Panc1 (cell line): ENCODE measurements at regions not wholly inside any gene's neighbourhood (a gene's known extent, or its start where the extent isn't known, plus 50 kb on each side); places are given as distances from the start of the nearest gene placed in this dataset.

Source experiments
- ATAC-seq: fragments of 200-7000 bp; cut with Tn5 transposase; 2 replicates; pipeline ENCODE4 v1.9.1; 2020; ENCODE audit warnings: mild to moderate bottlenecking, moderate library complexity
- BruUV-seq: library from RNA; stranded (reverse); fragments of 400-500 nt; replicated peaks from 2 replicates; lab custom pipeline; 2021; lab: Mats Ljungman, UMichigan
- CTCF ChIA-PET: fragments of 300-600 bp; sonication (Branson Sonifier 250); formaldehyde crosslinking; loops from one replicate; lab custom pipeline; 2022; ENCODE audit warnings: antibody characterized with exemption; lab: Charles Lee
- POLR2A ChIA-PET: fragments of 300-600 bp; sonication (Branson Sonifier 250); formaldehyde crosslinking; loops from one replicate; lab custom pipeline; 2022; ENCODE audit warnings: antibody characterized with exemption; lab: Charles Lee
- DNase-seq: peaks from one replicate; pipeline ENCODE4 v3.0.0-alpha.2; 2010; ENCODE audit warnings: low read depth, low spot score
- H3K27ac ChIP-seq: 2 replicates; pipeline ENCODE4 v1.5.1; 2011; ENCODE audit warnings: mild to moderate bottlenecking, low read length, inconsistent platforms
- H3K27me3 ChIP-seq: fragments of 200-500 bp; sonication (Bioruptor generic); 2 replicates; pipeline ENCODE4 v1.6.0; 2014; ENCODE audit warnings: low read length, inconsistent platforms; ENCODE audit not compliant: control insufficient read depth, insufficient read depth
- H3K36me3 ChIP-seq: fragments of 200-500 bp; sonication (Bioruptor generic); 2 replicates; pipeline ENCODE4 v1.5.1; 2014; ENCODE audit warnings: inconsistent platforms, mild to moderate bottlenecking, low read length, moderate library complexity; ENCODE audit not compliant: control insufficient read depth, insufficient read depth
- H3K4me1 ChIP-seq: 2 replicates; pipeline ENCODE4 v1.5.1; 2011; ENCODE audit warnings: inconsistent platforms, mild to moderate bottlenecking, low read length, moderate library complexity; ENCODE audit not compliant: control insufficient read depth, insufficient read depth
- H3K4me3 ChIP-seq, 2 experiments: 2 replicates each; pipeline ENCODE4 v1.5.1; 2011 to 2012; ENCODE audit warnings: low read depth in 2 of 2, low read length in 2 of 2, mild to moderate bottlenecking in 2 of 2, inconsistent platforms in 1 of 2, moderate library complexity in 1 of 2
- H3K9me3 ChIP-seq: fragments of 200-500 bp; sonication (Bioruptor generic); 2 replicates; pipeline ENCODE4 v1.5.1; 2014; ENCODE audit warnings: low read depth, mild to moderate bottlenecking, inconsistent platforms, low read length, moderate library complexity; ENCODE audit not compliant: control insufficient read depth, insufficient read depth
- CTCF ChIP-seq: fragments of 450-650 bp; IDR thresholded peaks from 2 replicates; pipeline ENCODE4 v1.5.1; 2017; ENCODE audit warnings: mild to moderate bottlenecking
- POLR2AphosphoS5 ChIP-seq: IDR thresholded peaks from 2 replicates; pipeline ENCODE4 v1.6.1; 2012; ENCODE audit warnings: mild to moderate bottlenecking, low read depth, low read length, moderate library complexity
- SIN3A ChIP-seq: IDR thresholded peaks from 2 replicates; pipeline ENCODE4 v1.6.1; 2012; ENCODE audit warnings: low read depth, mild to moderate bottlenecking, low read length, moderate library complexity, borderline replicate concordance; ENCODE audit not compliant: insufficient read depth
- TCF7L2 ChIP-seq: IDR thresholded peaks from 2 replicates; pipeline ENCODE4 v1.6.1; 2011; ENCODE audit warnings: mild to moderate bottlenecking, low read depth, low read length, inconsistent platforms
- in situ Hi-C: cut with HindIII; loops from 2 replicates; pipeline ENCODE4 v1.10.0; 2016; ENCODE audit warnings: low sequenced_read_pairs, low pct_unique_long_range_greater_than_20kb
- intact Hi-C: fragments of 100-400 bp; cut with micrococcal nuclease; formaldehyde crosslinking; loops from one replicate; pipeline ENCODE4 v1.10.0; 2022; ENCODE audit not compliant: unreplicated experiment
- TF ChIP-seq, protein P1 (sequence below), 2 experiments: IDR thresholded peaks; 2 replicates each; pipeline ENCODE4 v1.6.1; 2011 to 2012; ENCODE audit warnings: low read depth in 2 of 2, control low read depth in 1 of 2, low read length in 1 of 2, mild to moderate bottlenecking in 1 of 2, moderate library complexity in 1 of 2; ENCODE audit not compliant: insufficient read depth in 1 of 2

GRCh38 chrX:39846460-39846859 is 251.3 kb downstream of the BCOR start:
- POLR2A ChIA-PET = no interaction called here
- in situ Hi-C loops = no loop called here

GRCh38 chrX:39848243-39848642 is 249.5 kb downstream of the BCOR start:
- ChIA-PET POLR2A (no interaction called here), CTCF (no interaction called here)
- no peaks in the 10 kb centered on the region for H3K9me3 ChIP-seq
- no peaks in the 10 kb centered on the region for H3K4me1 ChIP-seq
- no peak for ATAC-seq
- intact Hi-C loops = no loop called here
- no peak overlapping the region for H3K4me3 ChIP-seq
- H3K27ac ChIP-seq = no peak overlapping the region
- H3K36me3 ChIP-seq = no peaks in the 10 kb centered on the region
- DNase-seq = no peak
- TF ChIP-seq POLR2AphosphoS5 = no peak
- TF ChIP-seq TCF7L2 = no peak
- no peak for TF ChIP-seq CTCF
- TF ChIP-seq SIN3A = no peak
- TF ChIP-seq, protein P1, sequence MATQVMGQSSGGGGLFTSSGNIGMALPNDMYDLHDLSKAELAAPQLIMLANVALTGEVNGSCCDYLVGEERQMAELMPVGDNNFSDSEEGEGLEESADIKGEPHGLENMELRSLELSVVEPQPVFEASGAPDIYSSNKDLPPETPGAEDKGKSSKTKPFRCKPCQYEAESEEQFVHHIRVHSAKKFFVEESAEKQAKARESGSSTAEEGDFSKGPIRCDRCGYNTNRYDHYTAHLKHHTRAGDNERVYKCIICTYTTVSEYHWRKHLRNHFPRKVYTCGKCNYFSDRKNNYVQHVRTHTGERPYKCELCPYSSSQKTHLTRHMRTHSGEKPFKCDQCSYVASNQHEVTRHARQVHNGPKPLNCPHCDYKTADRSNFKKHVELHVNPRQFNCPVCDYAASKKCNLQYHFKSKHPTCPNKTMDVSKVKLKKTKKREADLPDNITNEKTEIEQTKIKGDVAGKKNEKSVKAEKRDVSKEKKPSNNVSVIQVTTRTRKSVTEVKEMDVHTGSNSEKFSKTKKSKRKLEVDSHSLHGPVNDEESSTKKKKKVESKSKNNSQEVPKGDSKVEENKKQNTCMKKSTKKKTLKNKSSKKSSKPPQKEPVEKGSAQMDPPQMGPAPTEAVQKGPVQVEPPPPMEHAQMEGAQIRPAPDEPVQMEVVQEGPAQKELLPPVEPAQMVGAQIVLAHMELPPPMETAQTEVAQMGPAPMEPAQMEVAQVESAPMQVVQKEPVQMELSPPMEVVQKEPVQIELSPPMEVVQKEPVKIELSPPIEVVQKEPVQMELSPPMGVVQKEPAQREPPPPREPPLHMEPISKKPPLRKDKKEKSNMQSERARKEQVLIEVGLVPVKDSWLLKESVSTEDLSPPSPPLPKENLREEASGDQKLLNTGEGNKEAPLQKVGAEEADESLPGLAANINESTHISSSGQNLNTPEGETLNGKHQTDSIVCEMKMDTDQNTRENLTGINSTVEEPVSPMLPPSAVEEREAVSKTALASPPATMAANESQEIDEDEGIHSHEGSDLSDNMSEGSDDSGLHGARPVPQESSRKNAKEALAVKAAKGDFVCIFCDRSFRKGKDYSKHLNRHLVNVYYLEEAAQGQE (IDR thresholded peaks at IDR 0.05; ENCODE audit: insufficient read depth in 1 of 2, low read depth in 2 of 2, low read length in 1 of 2) = no peak
- no TSS peak for BruUV-seq
- in situ Hi-C loops = no loop called here
- H3K27me3 ChIP-seq = no peaks in the 10 kb centered on the region

More at GRCh38 chrX:39846460-39846859, 251.3 kb downstream of the BCOR start:
- Histone ChIP-seq H3K4me3 (no peak overlapping the region), H3K9me3 (no peaks in the 10 kb centered on the region), H3K4me1 (no peaks in the 10 kb centered on the region), H3K27me3 (no peaks in the 10 kb centered on the region), H3K27ac (no peak overlapping the region), H3K36me3 (no peaks in the 10 kb centered on the region)
- BruUV-seq = no TSS peak
- intact Hi-C loops = no loop called here
- DNase-seq = no peak
- CTCF ChIA-PET = no interaction called here
- TF ChIP-seq SIN3A = no peak
- TF ChIP-seq POLR2AphosphoS5 = no peak
- TF ChIP-seq CTCF = no peak
- TF ChIP-seq TCF7L2 = no peak
- TF ChIP-seq, protein P1 (IDR thresholded peaks at IDR 0.05; ENCODE audit: insufficient read depth in 1 of 2, low read depth in 2 of 2, low read length in 1 of 2) = no peak
- ATAC-seq = no peak
